ENCODE measurements at regions not wholly inside any gene's neighbourhood (a gene's known extent, or its start where the extent isn't known, plus 50 kb on each side); places are given as distances from the start of the nearest gene placed in this dataset.

- ATAC-seq, result no peak
- no peaks in the 10 kb centered on the region for H3K36me3 ChIP-seq (replicated peaks in 1 of 2; ENCODE audit: control insufficient read depth in 1 of 2, insufficient read depth in 2 of 2, low read length in 2 of 2)
- ChIA-PET POLR2A (no interaction called here), CTCF (ENCODE audit: low intra/inter-chr PET ratio, low total read pairs) (no interaction called here)
- no peaks in the 10 kb centered on the region for H3K27me3 ChIP-seq (ENCODE audit: control insufficient read depth in 1 of 2, insufficient read depth in 2 of 2, low read length in 2 of 2)
- H2AFZ ChIP-seq (ENCODE audit: low read length), result no peak overlapping the region
- FAIRE-seq, result no peak
- in situ Hi-C loops (cut with HindIII; ENCODE audit: extremely low pct_ligation_motif_present, low pct_unique_long_range_greater_than_20kb), result no loop called here
- H3K9me3 ChIP-seq (ENCODE audit: low read length), result peaks cover 29% of the 10 kb centered on the region
- intact Hi-C loops (cut with micrococcal nuclease; ENCODE audit: unreplicated experiment), result no loop called here
- no TSS peak for BruUV-seq (replicated peaks)
- H3K4me2 ChIP-seq (ENCODE audit: low read depth, low read length), result no peak overlapping the region
- H3K9ac ChIP-seq (ENCODE audit: insufficient read depth, low read depth, low read length), result no peak overlapping the region
- no peaks in the 10 kb centered on the region for H4K20me1 ChIP-seq (ENCODE audit: insufficient read depth, low read length)
- no peak overlapping the region for H3K27ac ChIP-seq (ENCODE audit: extremely low read length, insufficient read depth, low read length)
- no peaks in the 10 kb centered on the region for H3K79me2 ChIP-seq (ENCODE audit: insufficient read depth, low read length)
- DNase-seq (ENCODE audit: low spot score), result no peak
- H3K4me1 ChIP-seq (ENCODE audit: insufficient read depth, low read length), result no peaks in the 10 kb centered on the region
- TF ChIP-seq ZNF10 (CRISPR knock-in tag; IDR thresholded peaks at IDR 0.05; ENCODE audit: borderline replicate concordance, low read depth) (no peak), ZSCAN25 (CRISPR knock-in tag; IDR thresholded peaks at IDR 0.05) (no peak), SMAD1 (CRISPR knock-in tag; IDR thresholded peaks at IDR 0.05; ENCODE audit: borderline replicate concordance, low read depth) (no peak), MLXIP (CRISPR knock-in tag; IDR thresholded peaks at IDR 0.05; ENCODE audit: borderline replicate concordance) (no peak), ZSCAN9 (CRISPR knock-in tag; IDR thresholded peaks at IDR 0.05; ENCODE audit: borderline replicate concordance) (no peak), SNAPC5 (CRISPR knock-in tag; IDR thresholded peaks at IDR 0.05; ENCODE audit: borderline replicate concordance) (no peak), STAT6 (CRISPR knock-in tag; IDR thresholded peaks at IDR 0.05; ENCODE audit: borderline replicate concordance) (no peak), BRCA1 (CRISPR knock-in tag; IDR thresholded peaks at IDR 0.05) (no peak), ZNF879 (CRISPR knock-in tag; IDR thresholded peaks at IDR 0.05) (no peak), HNF1A (IDR thresholded peaks at IDR 0.05; ENCODE audit: low read depth) (no peak), HNF1A (CRISPR knock-in tag; IDR thresholded peaks at IDR 0.05; ENCODE audit: borderline replicate concordance) (no peak)
- no peak overlapping the region for H3K4me3 ChIP-seq (replicated peaks in 1 of 3; ENCODE audit: insufficient read depth in 1 of 3, low read depth in 2 of 3, low read length in 3 of 3)
These were observed 194.5 kb downstream of the TBX18 start for GRCh38 chr6:84569882-84570281.
